ENCODE measurements at regions not wholly inside any gene's neighbourhood (a gene's known extent, or its start where the extent isn't known, plus 50 kb on each side); places are given as distances from the start of the nearest gene placed in this dataset.
"Not testable (repeated sequence)": the region's sequence is repeated elsewhere in the genome, so short reads cannot be mapped to it uniquely, and the experiment has no call there.

- Histone ChIP-seq H3K27ac (no peak overlapping the region), H3K4me3 (no peak overlapping the region), H3K36me3 (replicated peaks in 1 of 2; ENCODE audit: insufficient read depth in 1 of 2, low read depth in 2 of 2) (no peaks in the 10 kb centered on the region), H3K4me1 (no peaks in the 10 kb centered on the region), H3K27me3 (no peaks in the 10 kb centered on the region), H3K9me3 (no peaks in the 10 kb centered on the region)
- ATAC-seq = no peak
- TF ChIP-seq CTCF (IDR thresholded peaks at IDR 0.05) (no peak), POLR2A (IDR thresholded peaks at IDR 0.05) (no peak)
- WGBS, 2 donors = 50 to 71% methylated on average over 2 of the region's 2 CpGs
- DNase-seq = no peak
- intact Hi-C loops (cut with DNase I) = no loop called here
Observed at GRCh38 chr16:60407606-60408005, 1628.6 kb downstream of the CDH8 start.

GRCh38 chr16:60407034-60407433, 1629.2 kb downstream of the CDH8 start:
- WGBS, 2 donors = 56 to 64% methylated on average over 4 of the region's 4 CpGs
- Histone ChIP-seq H3K9me3 (no peaks in the 10 kb centered on the region), H3K4me1 (no peaks in the 10 kb centered on the region), H3K27me3 (no peaks in the 10 kb centered on the region), H3K4me3 (no peak overlapping the region), H3K27ac (no peak overlapping the region), H3K36me3 (replicated peaks in 1 of 2; ENCODE audit: insufficient read depth in 1 of 2, low read depth in 2 of 2) (no peaks in the 10 kb centered on the region)
- intact Hi-C loops (cut with DNase I) = no loop called here
- no peak for DNase-seq
- ATAC-seq = no peak
- TF ChIP-seq CTCF (IDR thresholded peaks at IDR 0.05) = no peak
- TF ChIP-seq POLR2A (IDR thresholded peaks at IDR 0.05) = no peak

GRCh38 chr16:60405286-60405685, 1631.0 kb downstream of the CDH8 start:
- TF ChIP-seq POLR2A (IDR thresholded peaks at IDR 0.05) = no peak
- TF ChIP-seq CTCF (IDR thresholded peaks at IDR 0.05) = no peak
- Histone ChIP-seq H3K4me3 (no peak overlapping the region), H3K27me3 (no peaks in the 10 kb centered on the region), H3K36me3 (replicated peaks in 1 of 2; ENCODE audit: insufficient read depth in 1 of 2, low read depth in 2 of 2) (no peaks in the 10 kb centered on the region), H3K4me1 (no peaks in the 10 kb centered on the region), H3K9me3 (no peaks in the 10 kb centered on the region), H3K27ac (no peak overlapping the region)
- WGBS, 2 donors = 51 to 52% methylated on average over 2 of the region's 2 CpGs
- ATAC-seq (no peak), DNase-seq (no peak)
- intact Hi-C loops (cut with DNase I) = no loop called here

- Histone ChIP-seq H3K4me3 (no peak overlapping the region), H3K36me3 (replicated peaks in 1 of 2; ENCODE audit: insufficient read depth in 1 of 2, low read depth in 2 of 2) (no peaks in the 10 kb centered on the region), H3K4me1 (no peaks in the 10 kb centered on the region), H3K27ac (no peak overlapping the region), H3K9me3 (no peaks in the 10 kb centered on the region), H3K27me3 (no peaks in the 10 kb centered on the region)
- TF ChIP-seq POLR2A (IDR thresholded peaks at IDR 0.05) (no peak), CTCF (IDR thresholded peaks at IDR 0.05) (no peak)
- ATAC-seq = no peak
- intact Hi-C loops (cut with DNase I) = no loop called here
- no peak for DNase-seq
- WGBS, 2 donors = 64 to 66% methylated on average over 3 of the region's 3 CpGs
Observed at GRCh38 chr16:60404401-60404800, 1631.8 kb downstream of the CDH8 start.

- H3K4me3 ChIP-seq; DNase-seq; ATAC-seq; intact Hi-C loops (cut with DNase I); H3K9me3 ChIP-seq; H3K27me3 ChIP-seq; H3K4me1 ChIP-seq; H3K27ac ChIP-seq; H3K36me3 ChIP-seq (replicated peaks in 1 of 2; ENCODE audit: insufficient read depth in 1 of 2, low read depth in 2 of 2): not testable (repeated sequence)
- WGBS, 2 donors = 72 to 73% methylated on average over 9 of the region's 9 CpGs
Observed at GRCh38 chr16:60402941-60403340, 1633.3 kb downstream of the CDH8 start.
